PC-9 (cell line): ENCODE measurements at regions not wholly inside any gene's neighbourhood (a gene's known extent, or its start where the extent isn't known, plus 50 kb on each side); places are given as distances from the start of the nearest gene placed in this dataset.

ENCODE experiments used
- EZH2 ChIP-seq: fragments of 200-600 bp; sonication (generic); IDR thresholded peaks from 2 replicates; pipeline ENCODE4 v1.8.0; 2017; ENCODE audit warnings: antibody characterized with exemption, low read depth
- TF ChIP-seq, protein P1 (sequence below): fragments of 200-600 bp; sonication (generic); conservative IDR thresholded peaks from 2 replicates; pipeline ENCODE4 v1.6.1; 2017; ENCODE audit warnings: mixed run types, antibody characterized with exemption, mild to moderate bottlenecking, moderate library complexity

DNA sequence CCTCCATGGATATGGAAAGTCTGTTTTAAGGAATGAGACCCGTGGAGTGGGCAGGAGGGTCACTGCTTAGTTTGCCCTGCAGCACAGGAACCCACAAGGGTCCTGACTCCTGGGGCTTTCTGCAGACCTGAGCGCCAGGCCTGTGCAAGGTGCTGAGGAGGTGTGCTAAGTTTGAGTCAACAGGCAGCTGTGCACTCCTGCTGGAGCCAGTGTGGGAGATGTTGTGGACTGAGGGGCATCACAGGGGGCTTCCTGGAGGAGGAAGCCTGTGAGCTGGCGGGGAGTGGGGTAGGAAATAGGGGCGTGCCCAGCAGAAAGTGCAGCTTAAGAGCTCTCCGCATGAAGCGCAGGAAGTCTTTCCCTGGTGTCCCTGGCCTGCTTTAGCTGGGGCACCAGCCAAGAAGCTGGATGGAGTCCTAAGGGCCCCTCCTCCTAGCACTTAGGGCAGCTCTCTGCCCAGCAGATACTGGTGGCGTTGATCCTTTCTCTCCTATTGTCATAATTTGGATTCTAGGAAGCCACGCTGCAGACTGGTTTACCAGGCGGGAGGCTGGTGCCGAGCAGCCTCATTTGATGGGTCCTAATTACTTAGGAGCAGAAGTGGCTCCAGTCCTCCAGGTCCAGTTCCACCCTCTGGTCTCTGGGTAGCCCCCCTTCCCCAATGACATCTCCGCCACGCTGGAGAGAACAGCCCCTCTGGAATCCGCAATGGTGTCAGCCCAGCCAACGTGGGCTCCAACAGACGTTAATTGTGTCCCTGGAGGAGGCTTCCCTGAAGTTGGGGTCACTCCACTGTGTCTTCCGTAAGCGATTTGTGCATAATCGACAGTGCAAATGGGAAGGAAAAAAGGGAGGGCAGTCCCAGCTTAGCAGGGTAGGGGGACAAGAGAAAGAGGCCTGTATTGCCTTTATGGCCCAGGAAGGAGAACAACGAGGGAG lies 309.2 kb downstream of the ZNF536 start:
- TF ChIP-seq, protein P1, sequence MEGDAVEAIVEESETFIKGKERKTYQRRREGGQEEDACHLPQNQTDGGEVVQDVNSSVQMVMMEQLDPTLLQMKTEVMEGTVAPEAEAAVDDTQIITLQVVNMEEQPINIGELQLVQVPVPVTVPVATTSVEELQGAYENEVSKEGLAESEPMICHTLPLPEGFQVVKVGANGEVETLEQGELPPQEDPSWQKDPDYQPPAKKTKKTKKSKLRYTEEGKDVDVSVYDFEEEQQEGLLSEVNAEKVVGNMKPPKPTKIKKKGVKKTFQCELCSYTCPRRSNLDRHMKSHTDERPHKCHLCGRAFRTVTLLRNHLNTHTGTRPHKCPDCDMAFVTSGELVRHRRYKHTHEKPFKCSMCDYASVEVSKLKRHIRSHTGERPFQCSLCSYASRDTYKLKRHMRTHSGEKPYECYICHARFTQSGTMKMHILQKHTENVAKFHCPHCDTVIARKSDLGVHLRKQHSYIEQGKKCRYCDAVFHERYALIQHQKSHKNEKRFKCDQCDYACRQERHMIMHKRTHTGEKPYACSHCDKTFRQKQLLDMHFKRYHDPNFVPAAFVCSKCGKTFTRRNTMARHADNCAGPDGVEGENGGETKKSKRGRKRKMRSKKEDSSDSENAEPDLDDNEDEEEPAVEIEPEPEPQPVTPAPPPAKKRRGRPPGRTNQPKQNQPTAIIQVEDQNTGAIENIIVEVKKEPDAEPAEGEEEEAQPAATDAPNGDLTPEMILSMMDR = no peak
- no peak for TF ChIP-seq EZH2
